Coronary artery (tissue), 2 donors: ENCODE measurements at regions not wholly inside any gene's neighbourhood (a gene's known extent, or its start where the extent isn't known, plus 50 kb on each side); places are given as distances from the start of the nearest gene placed in this dataset.

Experiments
- DNase-seq: peaks from one replicate; pipeline ENCODE4 v3.0.0-alpha.2; 2017; ENCODE audit warnings: low spot score
- H3K27ac ChIP-seq, 2 donors: fragments of 200-600 bp; sonication (generic); one replicate each; pipeline ENCODE4 v1.5.1; 2016 to 2019
- H3K4me3 ChIP-seq: fragments of 200-600 bp; sonication (generic); 2 replicates; pipeline ENCODE4 v1.5.1; 2016; ENCODE audit warnings: mild to moderate bottlenecking, moderate library complexity
- CTCF ChIP-seq: fragments of 200-600 bp; sonication (generic); IDR thresholded peaks from one replicate; pipeline ENCODE4 v1.5.1; 2019; ENCODE audit warnings: antibody characterized with exemption

GRCh38 chr3:150023239-150023636 lies 52.5 kb upstream of the PFN2 start:
- no peak for TF ChIP-seq CTCF
- Histone ChIP-seq H3K27ac (no peak overlapping the region), H3K4me3 (no peak overlapping the region)
- DNase-seq, result no peak

GRCh38 chr3:150022381-150023238 lies 51.9 kb upstream of the PFN2 start:
- H3K4me3 ChIP-seq, result no peak overlapping the region
- no peak for DNase-seq
- no peak for TF ChIP-seq CTCF
- H3K27ac ChIP-seq, result no peak overlapping the region

GRCh38 chr3:150020527-150020926 lies 49.8 kb upstream of the PFN2 start:
- DNase-seq, result no peak
- H3K4me3 ChIP-seq, result no peak overlapping the region
- no peak overlapping the region for H3K27ac ChIP-seq
- no peak for TF ChIP-seq CTCF
